GM12878 (cell line): ENCODE measurements at regions not wholly inside any gene's neighbourhood (a gene's known extent, or its start where the extent isn't known, plus 50 kb on each side); places are given as distances from the start of the nearest gene placed in this dataset.

Source experiments
- ATF3 ChIP-seq: IDR thresholded peaks from 2 replicates; pipeline ENCODE4 v1.6.1; 2011; ENCODE audit warnings: low read depth, mild to moderate bottlenecking, low read length, moderate library complexity, borderline replicate concordance; ENCODE audit errors: extremely low read depth
- BCL11A ChIP-seq: IDR thresholded peaks from 2 replicates; pipeline ENCODE4 v1.6.1; 2011; ENCODE audit warnings: low read depth, low read length
- CBFB ChIP-seq: IDR thresholded peaks from 2 replicates; pipeline ENCODE4 v1.6.1; 2016; ENCODE audit warnings: antibody characterized with exemption, low read depth
- CBX3 ChIP-seq: fragments of 200-600 bp; sonication (generic); IDR thresholded peaks from 2 replicates; pipeline ENCODE4 v1.6.1; 2016; ENCODE audit warnings: low read depth, borderline replicate concordance
- CBX5 ChIP-seq: sonication (generic); IDR thresholded peaks from 2 replicates; pipeline ENCODE4 v1.6.1; 2016; ENCODE audit warnings: low read depth, moderate library complexity, mild to moderate bottlenecking, inconsistent platforms
- CREM ChIP-seq: IDR thresholded peaks from 2 replicates; pipeline ENCODE4 v1.6.1; 2014; ENCODE audit warnings: antibody characterized with exemption, low read depth
- E2F8 ChIP-seq: fragments of 450-650 bp; IDR thresholded peaks from 2 replicates; pipeline ENCODE4 v1.6.1; 2018; ENCODE audit warnings: mild to moderate bottlenecking, low read depth, moderate library complexity; ENCODE audit not compliant: partially characterized antibody
- E4F1 ChIP-seq: fragments of 450-650 bp; IDR thresholded peaks from 2 replicates; pipeline ENCODE4 v1.6.1; 2018; ENCODE audit warnings: borderline replicate concordance, mild to moderate bottlenecking; ENCODE audit not compliant: partially characterized antibody
- EED ChIP-seq: sonication (generic); IDR thresholded peaks from 2 replicates; pipeline ENCODE4 v1.6.1; 2016; ENCODE audit warnings: antibody characterized with exemption, low read depth
- HDAC6 ChIP-seq: fragments of 200-600 bp; sonication (generic); IDR thresholded peaks from one replicate; pipeline ENCODE4 v1.8.0; 2017; ENCODE audit warnings: antibody characterized with exemption; ENCODE audit not compliant: unreplicated experiment
- KLF5 ChIP-seq: fragments of 450-650 bp; IDR thresholded peaks from 2 replicates; pipeline ENCODE4 v1.6.1; 2014; ENCODE audit warnings: mild to moderate bottlenecking; ENCODE audit not compliant: partially characterized antibody
- MXI1 ChIP-seq: fragments of 150-350 bp; IDR thresholded peaks from 2 replicates; pipeline ENCODE4 v1.6.1; 2011; ENCODE audit warnings: low read depth, mild to moderate bottlenecking, inconsistent platforms, low read length, improper control_type of control experiment
- MYC ChIP-seq: IDR thresholded peaks from 2 replicates; pipeline ENCODE4 v1.6.1; 2011; ENCODE audit warnings: mild to moderate bottlenecking, low read length, moderate library complexity, inconsistent platforms; ENCODE audit not compliant: insufficient read depth, insufficient replicate concordance, insufficient read length, severe bottlenecking
- NBN ChIP-seq: fragments of 450-650 bp; IDR thresholded peaks from 2 replicates; pipeline ENCODE4 v1.6.1; 2016
- NR2C2 ChIP-seq: IDR thresholded peaks from 2 replicates; pipeline ENCODE4 v1.6.1; 2011; ENCODE audit warnings: borderline replicate concordance, low read depth; ENCODE audit not compliant: control insufficient read depth, insufficient read length
- NRF1 ChIP-seq: conservative IDR thresholded peaks from 2 replicates; pipeline ENCODE4 v1.6.1; 2011; ENCODE audit warnings: mild to moderate bottlenecking, low read depth, low read length, improper control_type of control experiment
- POLR2AphosphoS5 ChIP-seq: IDR thresholded peaks from 2 replicates; pipeline ENCODE4 v1.6.1; 2011; ENCODE audit warnings: mild to moderate bottlenecking, low read length, inconsistent platforms
- RUNX3 ChIP-seq: IDR thresholded peaks from 2 replicates; pipeline ENCODE4 v1.6.1; 2012; ENCODE audit warnings: low read length, inconsistent platforms
- SIN3A ChIP-seq: IDR thresholded peaks from 2 replicates; pipeline ENCODE4 v1.6.1; 2012; ENCODE audit warnings: low read depth, low read length, improper control_type of control experiment
- SIX5 ChIP-seq: IDR thresholded peaks from 2 replicates; pipeline ENCODE4 v1.6.1; 2011; ENCODE audit warnings: mild to moderate bottlenecking, low read depth, low read length, moderate library complexity; ENCODE audit not compliant: severe bottlenecking
- SUPT20H ChIP-seq: IDR thresholded peaks from 2 replicates; pipeline ENCODE4 v1.6.1; 2011; ENCODE audit warnings: low read depth, mild to moderate bottlenecking, low read length, moderate library complexity, borderline replicate concordance; ENCODE audit not compliant: control insufficient read depth
- WRNIP1 ChIP-seq: IDR thresholded peaks from 2 replicates; pipeline ENCODE4 v1.6.1; 2011; ENCODE audit warnings: low read depth, low read length, improper control_type of control experiment, borderline replicate concordance
- ZNF687 ChIP-seq: fragments of 450-650 bp; IDR thresholded peaks from 2 replicates; pipeline ENCODE4 v1.6.1; 2017; ENCODE audit warnings: mild to moderate bottlenecking, moderate library complexity

- TF ChIP-seq ZNF687 (no peak), HDAC6 (no peak), MYC (no peak), CREM (no peak), E2F8 (no peak), RUNX3 (peak; percentile 34; the same call in 1 of the 2 replicates), MXI1 (no peak), SUPT20H (no peak), CBX3 (no peak), WRNIP1 (no peak), NR2C2 (no peak), CBFB (no peak), EED (no peak), BCL11A (peak; percentile 50; the same call in 1 of the 2 replicates), SIN3A (no peak), POLR2AphosphoS5 (no peak), KLF5 (no peak), SIX5 (no peak), E4F1 (no peak), NRF1 (no peak), ATF3 (no peak), CBX5 (no peak), NBN (no peak)
Observed at GRCh38 chr4:132827522-132827921, 321.6 kb upstream of the PCDH10 start (continued).
